Stimulated activated CD8-positive, alpha-beta memory T cell treated with anti-CD3 and anti-CD28 coated beads, Interleukin-15, amount 100 ng/mL, for 24 hours (primary cell): ENCODE measurements at regions not wholly inside any gene's neighbourhood (a gene's known extent, or its start where the extent isn't known, plus 50 kb on each side); places are given as distances from the start of the nearest gene placed in this dataset.
"Not testable (repeated sequence)": the region's sequence is repeated elsewhere in the genome, so short reads cannot be mapped to it uniquely, and the experiment has no call there.

ENCODE experiments used
- DNase-seq: peaks from one replicate; pipeline ENCODE4 v3.0.0-alpha.2; 2020; ENCODE audit warnings: low read depth

DNA sequence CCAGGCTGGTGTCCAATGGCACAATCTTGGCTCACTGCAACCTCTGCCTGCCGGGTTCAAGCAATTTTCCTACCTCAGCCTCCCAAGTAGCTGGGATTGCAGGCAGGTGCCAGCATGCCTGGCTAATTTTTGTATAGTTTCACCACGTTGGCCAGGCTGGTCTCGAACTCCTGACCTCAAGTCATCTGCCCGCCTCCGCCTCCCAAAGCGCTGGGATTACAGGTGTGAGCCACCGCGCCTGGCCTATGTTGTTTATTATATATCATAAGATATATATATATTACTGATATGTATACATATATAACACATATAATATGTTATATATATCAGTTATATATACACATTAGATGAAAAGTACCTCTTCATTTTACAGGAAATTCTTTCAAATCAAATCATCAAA is 914.7 kb downstream of the FOXD4L5 start:
- DNase-seq, result not testable (repeated sequence)

DNA sequence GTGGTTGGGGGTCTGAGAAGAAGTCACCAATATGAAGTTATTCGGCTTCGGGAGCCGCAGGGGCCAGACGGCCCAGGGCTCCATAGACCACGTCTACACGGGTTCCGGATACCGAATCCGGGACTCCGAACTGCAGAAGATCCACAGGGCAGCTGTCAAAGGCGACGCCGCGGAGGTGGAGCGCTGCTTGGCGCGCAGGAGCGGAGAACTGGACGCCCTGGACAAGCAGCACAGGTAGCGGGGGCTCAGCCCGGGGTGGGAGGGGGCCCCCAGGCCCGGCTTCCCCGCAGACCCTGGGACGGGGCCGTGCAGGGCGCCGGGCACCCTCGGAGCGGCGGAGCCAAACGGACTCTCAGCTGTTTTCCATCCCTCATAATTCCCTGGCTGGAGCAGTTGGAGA is 915.4 kb downstream of the FOXD4L5 start:
- not testable (repeated sequence) for DNase-seq

DNA sequence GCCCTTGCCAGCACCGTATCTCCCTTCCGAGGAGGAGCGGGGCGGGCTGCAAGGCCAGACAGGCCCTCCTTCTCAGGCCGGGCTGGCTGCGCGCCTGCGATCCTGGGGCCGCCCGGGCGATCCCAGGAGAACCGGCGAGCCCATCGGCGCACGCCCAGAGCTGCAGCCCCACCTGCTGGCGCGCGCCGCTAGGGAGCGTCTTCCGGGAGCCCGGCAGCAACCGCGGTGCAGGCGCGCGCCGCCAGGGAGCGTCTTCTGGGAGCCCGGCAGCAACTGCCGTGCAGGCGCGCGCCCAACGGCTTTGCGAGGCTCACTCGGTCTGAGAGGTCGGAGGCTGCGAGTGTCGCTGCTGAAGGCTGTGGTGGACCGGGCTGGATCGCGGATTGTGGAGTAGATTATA is 915.9 kb downstream of the FOXD4L5 start:
- DNase-seq, result peak; percentile 51

DNA sequence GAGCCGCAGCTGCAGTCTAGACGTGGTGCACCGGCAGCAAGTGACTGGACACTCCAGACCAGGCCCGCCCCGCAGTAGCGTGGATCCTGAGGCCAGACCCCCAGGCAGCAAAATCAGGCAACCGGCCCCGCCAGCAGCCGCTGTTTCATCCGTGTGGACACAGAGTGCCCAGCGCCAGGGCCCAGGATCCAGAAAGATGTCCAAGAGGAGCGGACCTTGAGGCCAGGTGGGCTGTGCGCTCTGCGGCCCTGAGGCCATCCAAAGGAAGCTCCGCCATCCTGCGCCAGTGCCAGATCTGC is 916.4 kb downstream of the FOXD4L5 start:
- DNase-seq, result not testable (repeated sequence)

DNA sequence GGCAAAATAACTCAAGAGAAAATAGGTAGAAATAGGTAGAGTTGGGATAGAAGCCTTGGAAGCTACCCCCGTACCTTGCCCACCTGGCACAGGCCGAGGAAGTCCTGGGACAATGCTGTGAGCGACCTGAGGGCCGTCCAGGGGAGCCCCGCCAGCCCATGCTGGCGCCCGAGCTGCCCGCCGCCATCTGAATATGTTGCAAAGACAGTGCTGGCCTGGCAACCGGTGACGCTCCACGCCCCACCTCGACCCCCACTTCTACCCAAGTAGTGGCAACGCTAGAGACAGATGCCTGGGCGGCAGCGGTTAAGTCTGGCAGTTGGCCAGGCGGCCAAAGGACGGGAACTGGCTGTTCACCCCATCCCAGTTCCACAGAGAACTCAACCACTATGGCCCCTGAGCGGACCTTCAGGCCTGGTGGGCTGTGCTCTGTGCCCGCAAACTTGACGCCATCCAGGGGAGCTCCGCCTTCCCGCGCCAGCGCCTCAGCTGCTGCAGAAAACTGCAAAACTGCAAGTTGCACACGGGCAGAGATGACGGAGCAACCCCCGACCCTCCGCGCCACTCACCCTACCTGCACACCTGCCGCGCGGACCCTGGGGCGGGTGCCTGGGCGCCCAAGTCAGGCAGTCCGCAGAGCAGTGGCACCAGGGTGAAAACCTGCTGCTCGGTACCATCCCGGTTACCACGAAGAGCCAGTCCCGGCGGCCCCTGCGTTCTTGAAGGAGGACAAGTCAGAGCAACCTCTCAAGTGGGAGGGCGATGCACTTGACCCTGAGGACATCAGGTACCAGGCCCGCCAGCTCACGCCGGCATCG is 917.0 kb downstream of the FOXD4L5 start:
- not testable (repeated sequence) for DNase-seq
